Thyroid gland (tissue), 4 donors: ENCODE measurements at regions not wholly inside any gene's neighbourhood (a gene's known extent, or its start where the extent isn't known, plus 50 kb on each side); places are given as distances from the start of the nearest gene placed in this dataset.

ENCODE experiments used
- DNase-seq, 2 donors: peaks; one replicate each; pipeline ENCODE4 v3.0.0-alpha.2; 2019
- H3K27ac ChIP-seq, 3 donors: fragments of 200-600 bp; sonication (generic); 1 replicate in 2 of 3; 2 replicates in 1 of 3; pipeline ENCODE4 v1.5.1; 2016 to 2019; ENCODE audit warnings: mild to moderate bottlenecking in 1 of 3, moderate library complexity in 1 of 3
- H3K27me3 ChIP-seq: fragments of 200-600 bp; sonication (generic); one replicate; pipeline ENCODE4 v1.5.1; 2019
- H3K36me3 ChIP-seq, 2 donors: fragments of 200-600 bp; sonication (generic); one replicate each; pipeline ENCODE4 v1.5.1; 2016 to 2019
- H3K4me1 ChIP-seq, 2 donors: fragments of 200-600 bp; sonication (generic); one replicate each; pipeline ENCODE4 v1.5.1; 2017 to 2019
- H3K4me3 ChIP-seq, 3 donors: fragments of 200-600 bp; sonication (generic); replicated peaks in 1 of 3; 1 replicate in 2 of 3; 2 replicates in 1 of 3; pipeline ENCODE4 v1.5.1; 2016; ENCODE audit warnings: mild to moderate bottlenecking in 1 of 3
- H3K9me3 ChIP-seq: fragments of 200-600 bp; sonication (generic); one replicate; pipeline ENCODE4 v1.5.1; 2017
- CTCF ChIP-seq, 6 experiments: fragments of 200-600 bp in 3 of 6; fragments of 450-650 bp in 3 of 6; sonication (generic) in 3 of 6; IDR thresholded peaks; one replicate each; pipeline ENCODE4 v1.5.1; 2016 to 2019; ENCODE audit warnings: antibody characterized with exemption in 6 of 6, mild to moderate bottlenecking in 2 of 6, inconsistent platforms in 1 of 6, moderate library complexity in 1 of 6
- POLR2A ChIP-seq, 2 donors: fragments of 450-650 bp; IDR thresholded peaks; one replicate each; pipeline ENCODE4 v1.6.1; 2017; ENCODE audit warnings: antibody characterized with exemption in 2 of 2, mild to moderate bottlenecking in 2 of 2, moderate library complexity in 1 of 2
- WGBS, 2 donors: methylation state at CpG; one replicate each; pipeline ENCODE4 v1.1.5; 2017; 5-methylcytosine and 5-hydroxymethylcytosine counted together
- intact Hi-C: fragments of 100-400 bp; cut with DNase I; formaldehyde crosslinking; loops from one replicate; pipeline ENCODE4 v1.15.1; 2023

GRCh38 chrX:139209342-139209741, 321.2 kb upstream of the F9 start:
- Histone ChIP-seq H3K4me3 (no peak overlapping the region), H3K36me3 (no peaks in the 10 kb centered on the region), H3K4me1 (no peaks in the 10 kb centered on the region), H3K27me3 (no peaks in the 10 kb centered on the region), H3K9me3 (no peaks in the 10 kb centered on the region), H3K27ac (no peak overlapping the region)
- TF ChIP-seq POLR2A (IDR thresholded peaks at IDR 0.05), result no peak
- no peak for TF ChIP-seq CTCF (IDR thresholded peaks at IDR 0.05)
- 74 to 78% methylated on average over 4 of the region's 5 CpGs for WGBS, 2 donors
- DNase-seq, result no peak
- intact Hi-C loops, result no loop called here

- DNase-seq, result no peak
- H3K36me3 ChIP-seq, result no peaks in the 10 kb centered on the region
- H3K27ac ChIP-seq, result no peak overlapping the region
- no peaks in the 10 kb centered on the region for H3K9me3 ChIP-seq
- H3K4me1 ChIP-seq, result no peaks in the 10 kb centered on the region
- no peaks in the 10 kb centered on the region for H3K27me3 ChIP-seq
- intact Hi-C loops, result no loop called here
- H3K4me3 ChIP-seq, result no peak overlapping the region
- TF ChIP-seq CTCF (IDR thresholded peaks at IDR 0.05) (no peak), POLR2A (IDR thresholded peaks at IDR 0.05) (no peak)
Measured at GRCh38 chrX:139207655-139208054, 322.9 kb upstream of the F9 start.

GRCh38 chrX:139206914-139207313, 323.6 kb upstream of the F9 start:
- Histone ChIP-seq H3K36me3 (no peaks in the 10 kb centered on the region), H3K27ac (no peak overlapping the region), H3K27me3 (no peaks in the 10 kb centered on the region), H3K4me3 (no peak overlapping the region), H3K9me3 (no peaks in the 10 kb centered on the region), H3K4me1 (no peaks in the 10 kb centered on the region)
- WGBS, 2 donors, result 61 to 62% methylated on average over 3 of the region's 3 CpGs
- DNase-seq, result no peak
- TF ChIP-seq POLR2A (IDR thresholded peaks at IDR 0.05) (no peak), CTCF (IDR thresholded peaks at IDR 0.05) (no peak)
- intact Hi-C loops, result no loop called here

GRCh38 chrX:139204898-139205667, 325.5 kb upstream of the F9 start:
- DNase-seq, result peak; percentile 19 to 47
- WGBS, 2 donors, result 0 to 2% methylated on average over 6 to 13 of the region's 58 CpGs
- Histone ChIP-seq H3K27ac (peak overlapping the region in 1 of 3 donors; percentile 42), H3K36me3 (no peaks in the 10 kb centered on the region), H3K9me3 (no peaks in the 10 kb centered on the region), H3K27me3 (no peaks in the 10 kb centered on the region), H3K4me3 (peak overlapping the region in 2 of 3 donors; percentile 27 to 34), H3K4me1 (no peaks in the 10 kb centered on the region)
- TF ChIP-seq CTCF (IDR thresholded peaks at IDR 0.05), result no peak
- TF ChIP-seq POLR2A (IDR thresholded peaks at IDR 0.05), result peak in 1 of 2 donors; percentile 67
- intact Hi-C loops, result no loop called here

GRCh38 chrX:139204571-139204897, 326.0 kb upstream of the F9 start:
- Histone ChIP-seq H3K4me3 (peak overlapping the region in 2 of 3 donors; percentile 1 to 34), H3K27me3 (no peaks in the 10 kb centered on the region), H3K36me3 (no peaks in the 10 kb centered on the region), H3K9me3 (no peaks in the 10 kb centered on the region), H3K4me1 (no peaks in the 10 kb centered on the region), H3K27ac (peak overlapping the region in 1 of 3 donors; percentile 42)
- 0% methylated on average over 9 to 19 of the region's 20 CpGs for WGBS, 2 donors
- no peak for DNase-seq
- intact Hi-C loops, result no loop called here
- TF ChIP-seq POLR2A (IDR thresholded peaks at IDR 0.05) (no peak), CTCF (IDR thresholded peaks at IDR 0.05) (no peak)
